SK-N-MC (cell line): ENCODE measurements at regions not wholly inside any gene's neighbourhood (a gene's known extent, or its start where the extent isn't known, plus 50 kb on each side); places are given as distances from the start of the nearest gene placed in this dataset.

ENCODE experiments used
- EZH2 ChIP-seq: fragments of 200-600 bp; sonication (generic); IDR thresholded peaks from one replicate; pipeline ENCODE4 v1.6.1; 2017; ENCODE audit warnings: antibody characterized with exemption
- FOXP2 ChIP-seq: optimal IDR thresholded peaks from 2 replicates; pipeline ENCODE3; 2011; ENCODE audit warnings: mild to moderate bottlenecking, moderate library complexity; ENCODE audit not compliant: insufficient read depth; ENCODE audit errors: extremely low read length, control extremely low read depth

GRCh38 chr4:33751050-33751449 is 2493.3 kb downstream of the ARAP2 start:
- no peak for TF ChIP-seq EZH2
- TF ChIP-seq FOXP2: no peak
